CD4-positive, CD25-positive, alpha-beta regulatory T cell (primary cell): ENCODE measurements at regions not wholly inside any gene's neighbourhood (a gene's known extent, or its start where the extent isn't known, plus 50 kb on each side); places are given as distances from the start of the nearest gene placed in this dataset.
"Not testable (repeated sequence)": the region's sequence is repeated elsewhere in the genome, so short reads cannot be mapped to it uniquely, and the experiment has no call there.

Experiments used
- ATAC-seq, 2 donors: fragments of 150-1000 bp; cut with Tn5 transposase; one replicate each; pipeline ENCODE4 v1.10.0; 2021; ENCODE audit warnings: low read depth in 2 of 2, moderate number of reproducible peaks in 2 of 2, moderate library complexity in 1 of 2
- DNase-seq, 3 donors: peaks; one replicate each; pipeline versions ENCODE4 v3.0.0 to v3.0.0-alpha.2; 2012 to 2022; ENCODE audit warnings: mixed read lengths in 1 of 3
- H3K27ac ChIP-seq: one replicate; pipeline ENCODE4 v1.7.0; 2013; ENCODE audit warnings: mild to moderate bottlenecking, low read length; ENCODE audit not compliant: insufficient read depth, poor library complexity, severe bottlenecking
- H3K27me3 ChIP-seq: one replicate; pipeline ENCODE4 v1.7.0; 2013; ENCODE audit warnings: low read length; ENCODE audit not compliant: control insufficient read depth, insufficient read depth
- H3K36me3 ChIP-seq: one replicate; pipeline ENCODE4 v1.7.0; 2013; ENCODE audit warnings: mild to moderate bottlenecking, low read length, moderate library complexity; ENCODE audit not compliant: control insufficient read depth, insufficient read depth
- H3K4me1 ChIP-seq: 2 replicates; pipeline ENCODE4 v1.7.0; 2013; ENCODE audit warnings: mild to moderate bottlenecking, low read length; ENCODE audit not compliant: insufficient read depth, control insufficient read depth, poor library complexity, severe bottlenecking
- H3K4me3 ChIP-seq: one replicate; pipeline ENCODE4 v1.7.0; 2013; ENCODE audit warnings: low read depth, mild to moderate bottlenecking, low read length, moderate library complexity
- H3K9me3 ChIP-seq, 2 experiments: 1 replicate in 1 of 2; 2 replicates in 1 of 2; pipeline ENCODE4 v1.7.0; 2013; ENCODE audit warnings: low read length in 2 of 2, mild to moderate bottlenecking in 1 of 2, moderate library complexity in 1 of 2; ENCODE audit not compliant: control insufficient read depth in 2 of 2
- H3K27ac Mint-ChIP-seq, 3 donors: one replicate each; pipeline ENCODE4 v1.8.0; 2020 to 2022; ENCODE audit warnings: mild to moderate bottlenecking in 3 of 3, mixed read lengths in 3 of 3, moderate library complexity in 2 of 3
- H3K27me3 Mint-ChIP-seq: one replicate; pipeline ENCODE4 v1.8.0; 2022; ENCODE audit warnings: mild to moderate bottlenecking, mixed read lengths
- H3K36me3 Mint-ChIP-seq: one replicate; pipeline ENCODE4 v1.8.0; 2020; ENCODE audit warnings: mixed read lengths
- H3K4me1 Mint-ChIP-seq, 4 donors: one replicate each; pipeline ENCODE4 v1.8.0; 2020 to 2022; ENCODE audit warnings: mixed read lengths in 4 of 4, mild to moderate bottlenecking in 1 of 4
- H3K4me3 Mint-ChIP-seq, 4 donors: one replicate each; pipeline ENCODE4 v1.8.0; 2020 to 2022; ENCODE audit warnings: mild to moderate bottlenecking in 4 of 4, mixed read lengths in 4 of 4, moderate library complexity in 3 of 4
- H3K9me3 Mint-ChIP-seq, 7 donors: one replicate each; pipeline ENCODE4 v1.8.0; 2020 to 2022; ENCODE audit warnings: mixed read lengths in 7 of 7, mild to moderate bottlenecking in 3 of 7, moderate library complexity in 2 of 7

DNA sequence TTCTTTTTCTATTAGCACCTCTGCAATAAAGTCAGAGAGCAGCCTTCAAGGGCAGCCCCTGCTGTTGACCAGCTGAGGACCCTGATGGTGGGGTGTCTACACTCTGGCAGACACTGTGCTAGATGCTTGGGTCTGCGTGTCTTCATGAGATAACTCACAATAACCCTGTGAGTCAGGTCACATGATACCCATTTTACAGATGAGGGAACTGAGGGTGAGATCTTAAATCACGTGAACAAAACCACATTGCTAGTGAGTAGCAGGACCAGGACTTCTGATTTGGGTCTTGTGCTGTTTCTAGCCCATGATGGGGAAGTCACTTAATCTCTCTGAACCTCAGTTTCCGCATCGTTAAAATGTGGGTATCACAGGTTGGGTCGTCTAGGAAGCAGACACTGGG lies 118.5 kb upstream of the LIPC start:
- no peaks in the 10 kb centered on the region for H3K36me3 Mint-ChIP-seq
- H3K27me3 Mint-ChIP-seq: no peaks in the 10 kb centered on the region
- peak overlapping the region in 1 of 4 donors; percentile 21 for H3K4me3 Mint-ChIP-seq
- no peaks in the 10 kb centered on the region for H3K27me3 ChIP-seq
- peaks cover 15 to 51% (median 31%) of the 10 kb centered on the region in 4 donors for H3K4me1 Mint-ChIP-seq
- H3K36me3 ChIP-seq: no peaks in the 10 kb centered on the region
- peaks cover 0 to 5% (median 0%) of the 10 kb centered on the region in 7 donors for H3K9me3 Mint-ChIP-seq
- DNase-seq (no peak), ATAC-seq (no peak)
- no peak overlapping the region for H3K4me3 ChIP-seq
- H3K27ac ChIP-seq: no peak overlapping the region
- H3K27ac Mint-ChIP-seq: peak overlapping the region in 2 of 3 donors; percentile 71 to 89
- H3K9me3 ChIP-seq: no peaks in the 10 kb centered on the region
- peaks cover 24% of the 10 kb centered on the region for H3K4me1 ChIP-seq

DNA sequence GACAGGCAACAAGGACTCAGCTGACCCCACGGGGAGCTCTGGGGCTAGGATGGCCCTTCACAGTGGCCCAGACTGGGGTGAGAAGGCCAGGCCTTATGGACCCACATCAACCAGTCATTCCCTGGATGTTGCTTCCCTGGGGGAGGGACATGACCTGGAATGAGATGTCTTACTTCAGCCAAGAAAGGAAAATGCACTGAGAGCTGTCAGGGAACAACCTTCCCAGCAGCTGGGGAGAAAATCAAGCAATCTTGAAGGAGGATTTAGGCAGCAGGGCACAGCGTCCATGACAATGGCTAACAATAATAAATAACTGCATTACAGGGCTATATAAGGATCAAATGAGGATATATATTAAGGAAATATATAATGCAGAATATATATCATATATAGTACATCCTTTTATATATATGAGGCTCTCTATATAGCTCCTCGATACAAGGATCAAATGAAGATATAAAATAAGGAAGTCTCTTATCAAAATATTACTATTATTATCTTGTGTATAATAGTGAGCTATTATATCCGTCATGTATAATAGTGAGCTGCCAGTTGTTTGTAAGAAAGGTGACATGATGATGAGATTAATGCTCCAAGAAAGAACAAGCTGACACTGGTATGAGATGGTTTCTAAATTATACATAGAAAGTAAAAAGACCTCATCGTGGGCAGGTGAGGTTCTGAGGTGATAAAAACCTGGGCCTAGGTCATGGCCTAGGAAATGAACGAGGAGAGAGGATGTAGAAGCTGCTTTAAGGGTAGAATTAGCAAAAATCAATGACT lies 117.8 kb upstream of the LIPC start:
- peaks cover 15 to 48% (median 31%) of the 10 kb centered on the region in 4 donors for H3K4me1 Mint-ChIP-seq

DNA sequence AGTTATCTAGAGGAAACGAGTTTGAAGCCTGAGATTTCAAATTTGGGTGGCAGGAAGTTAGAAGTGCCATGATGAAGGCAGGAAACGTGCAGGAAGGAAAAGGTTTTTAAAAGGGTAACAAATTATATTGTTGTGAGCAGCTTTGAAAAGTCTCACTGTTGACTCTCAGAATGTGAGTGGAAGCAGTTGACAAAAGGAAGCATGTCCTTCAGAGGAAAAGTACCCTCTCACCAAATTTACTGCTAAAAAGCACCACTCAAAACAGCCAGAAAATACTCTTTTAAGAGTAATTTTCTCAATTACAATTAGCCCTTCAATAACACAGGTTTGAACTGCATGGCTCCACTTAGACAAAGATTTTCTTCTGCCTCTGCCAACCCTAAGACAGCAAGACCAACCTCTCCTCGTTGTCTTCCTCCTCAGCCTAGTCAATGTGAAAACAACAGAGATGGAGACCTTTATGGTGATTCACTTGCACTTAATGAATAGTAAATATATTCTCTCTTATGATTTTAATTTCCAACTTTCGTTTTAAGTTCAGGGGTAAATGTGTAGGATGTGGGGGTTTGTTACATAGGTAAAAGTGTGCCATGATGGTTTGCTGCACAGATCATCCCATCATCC lies 117.1 kb upstream of the LIPC start:
- H3K27me3 ChIP-seq: no peaks in the 10 kb centered on the region
- H3K4me1 Mint-ChIP-seq: peaks cover 15 to 48% (median 31%) of the 10 kb centered on the region in 4 donors
- peak overlapping the region; percentile 22 to 66 (median 57) for H3K4me3 Mint-ChIP-seq
- no peaks in the 10 kb centered on the region for H3K27me3 Mint-ChIP-seq
- DNase-seq (peak in 2 of 3 donors; percentile 36 to 79), ATAC-seq (peak; percentile 52 to 73)
- no peaks in the 10 kb centered on the region for H3K9me3 ChIP-seq
- H3K4me1 ChIP-seq: peaks cover 24% of the 10 kb centered on the region
- peaks cover 0 to 5% (median 0%) of the 10 kb centered on the region in 7 donors for H3K9me3 Mint-ChIP-seq
- peak overlapping the region; percentile 58 for H3K27ac ChIP-seq
- peak overlapping the region; percentile 67 for H3K4me3 ChIP-seq
- H3K27ac Mint-ChIP-seq: peak overlapping the region; percentile 84 to 92 (median 87)
- no peaks in the 10 kb centered on the region for H3K36me3 ChIP-seq
- no peaks in the 10 kb centered on the region for H3K36me3 Mint-ChIP-seq

More for the DNA sequence above, 117.8 kb upstream of the LIPC start:
- H3K27me3 ChIP-seq: no peaks in the 10 kb centered on the region
- ATAC-seq: no peak
- no peaks in the 10 kb centered on the region for H3K36me3 Mint-ChIP-seq
- H3K4me1 ChIP-seq: peaks cover 24% of the 10 kb centered on the region
- H3K27ac ChIP-seq: peak overlapping the region; percentile 58
- H3K9me3 Mint-ChIP-seq: peaks cover 0 to 5% (median 0%) of the 10 kb centered on the region in 7 donors
- no peaks in the 10 kb centered on the region for H3K27me3 Mint-ChIP-seq
- peak overlapping the region; percentile 13 to 65 (median 36) for H3K4me3 Mint-ChIP-seq
- H3K4me3 ChIP-seq: peak overlapping the region; percentile 67
- peak overlapping the region; percentile 84 to 92 (median 89) for H3K27ac Mint-ChIP-seq
- no peak for DNase-seq
- H3K9me3 ChIP-seq: no peaks in the 10 kb centered on the region
- no peaks in the 10 kb centered on the region for H3K36me3 ChIP-seq

DNA sequence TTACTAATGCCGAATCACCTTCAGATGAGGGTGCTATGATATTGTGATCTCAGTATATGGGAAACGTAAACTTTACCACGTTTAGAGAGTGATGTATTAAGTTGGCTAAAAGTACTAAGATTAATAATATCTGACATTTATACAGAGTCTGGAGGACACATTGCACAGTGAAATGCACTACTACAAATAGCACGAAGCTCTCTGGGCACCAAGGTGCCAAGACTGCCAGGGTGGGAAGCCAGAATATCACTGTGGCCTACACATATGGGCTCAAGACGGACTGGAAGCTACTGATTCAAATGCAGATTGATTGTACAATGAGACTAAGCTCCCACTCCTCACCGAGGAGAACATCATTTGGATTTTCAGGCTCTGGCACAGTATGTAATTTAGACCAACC lies 113.3 kb upstream of the LIPC start:
- DNase-seq (no peak), ATAC-seq (no peak)
- peaks cover 15 to 33% (median 22%) of the 10 kb centered on the region in 4 donors for H3K4me1 Mint-ChIP-seq
- Histone ChIP-seq H3K9me3 (no peaks in the 10 kb centered on the region), H3K4me3 (no peak overlapping the region), H3K27ac (no peak overlapping the region), H3K27me3 (no peaks in the 10 kb centered on the region), H3K36me3 (no peaks in the 10 kb centered on the region), H3K4me1 (peaks cover 19% of the 10 kb centered on the region)
- H3K27ac Mint-ChIP-seq: no peak overlapping the region
- H3K9me3 Mint-ChIP-seq: peaks cover 0 to 5% (median 2%) of the 10 kb centered on the region in 7 donors
- no peaks in the 10 kb centered on the region for H3K27me3 Mint-ChIP-seq
- no peaks in the 10 kb centered on the region for H3K36me3 Mint-ChIP-seq
- no peak overlapping the region for H3K4me3 Mint-ChIP-seq

DNA sequence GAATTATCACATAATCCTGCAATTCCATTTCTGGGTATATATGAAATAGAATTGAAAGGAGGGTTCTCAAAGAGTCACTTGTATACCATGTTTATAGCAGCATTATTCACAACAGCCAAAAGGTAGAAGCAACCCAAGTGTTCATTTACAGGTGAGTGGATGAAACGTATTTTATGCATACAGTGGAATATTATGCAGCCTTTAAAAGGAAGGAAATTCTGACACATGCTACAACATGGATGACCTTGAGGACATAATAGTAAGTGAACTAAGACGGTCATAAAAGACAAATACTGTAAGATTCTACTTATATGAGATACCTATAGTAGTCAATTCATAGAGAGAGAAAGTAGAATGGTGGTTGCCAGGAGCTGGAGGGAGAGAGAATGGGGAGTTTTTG lies 110.8 kb upstream of the LIPC start:
- peaks cover 0 to 5% (median 2%) of the 10 kb centered on the region in 7 donors for H3K9me3 Mint-ChIP-seq
- no peak overlapping the region for H3K27ac Mint-ChIP-seq

DNA sequence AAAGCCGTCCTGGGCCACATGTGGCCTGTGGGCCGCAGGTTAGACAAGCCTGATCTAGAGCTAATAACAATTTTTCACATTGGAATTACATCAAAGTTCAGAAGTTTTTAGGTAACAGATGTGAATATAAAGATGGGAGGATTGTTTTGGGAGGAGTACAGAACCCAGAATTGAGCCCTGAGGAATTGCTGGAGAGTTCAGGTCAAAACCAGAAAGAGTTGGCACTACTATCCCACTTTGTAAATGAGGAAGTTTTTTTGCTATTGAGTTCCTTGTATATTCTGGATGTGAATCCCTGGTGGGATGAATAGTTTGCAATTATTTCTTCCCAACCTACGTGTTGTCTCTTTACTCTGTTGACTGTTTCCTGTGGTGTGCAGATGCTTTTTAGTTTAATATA lies 109.5 kb upstream of the LIPC start:
- Mint-ChIP-seq H3K9me3 (peaks cover 0 to 5% (median 2%) of the 10 kb centered on the region in 7 donors), H3K27me3 (peaks cover 14% of the 10 kb centered on the region), H3K4me1 (no peaks in the 10 kb centered on the region), H3K27ac (no peak overlapping the region), H3K36me3 (no peaks in the 10 kb centered on the region), H3K4me3 (no peak overlapping the region)
- no peak overlapping the region for H3K27ac ChIP-seq
- ATAC-seq (no peak), DNase-seq (no peak)
- H3K4me3 ChIP-seq: no peak overlapping the region
- no peaks in the 10 kb centered on the region for H3K9me3 ChIP-seq
- no peaks in the 10 kb centered on the region for H3K4me1 ChIP-seq
- no peaks in the 10 kb centered on the region for H3K36me3 ChIP-seq
- H3K27me3 ChIP-seq: no peaks in the 10 kb centered on the region

More for the DNA sequence above, 110.8 kb upstream of the LIPC start:
- Histone ChIP-seq H3K36me3 (no peaks in the 10 kb centered on the region), H3K4me1 (no peaks in the 10 kb centered on the region), H3K27me3 (no peaks in the 10 kb centered on the region), H3K4me3 (no peak overlapping the region), H3K27ac (no peak overlapping the region), H3K9me3 (no peaks in the 10 kb centered on the region)
- ATAC-seq: no peak
- Mint-ChIP-seq H3K4me3 (no peak overlapping the region), H3K36me3 (no peaks in the 10 kb centered on the region), H3K27me3 (peaks cover 8% of the 10 kb centered on the region), H3K4me1 (peaks cover 0 to 10% (median 5%) of the 10 kb centered on the region in 4 donors)
- no peak for DNase-seq

DNA sequence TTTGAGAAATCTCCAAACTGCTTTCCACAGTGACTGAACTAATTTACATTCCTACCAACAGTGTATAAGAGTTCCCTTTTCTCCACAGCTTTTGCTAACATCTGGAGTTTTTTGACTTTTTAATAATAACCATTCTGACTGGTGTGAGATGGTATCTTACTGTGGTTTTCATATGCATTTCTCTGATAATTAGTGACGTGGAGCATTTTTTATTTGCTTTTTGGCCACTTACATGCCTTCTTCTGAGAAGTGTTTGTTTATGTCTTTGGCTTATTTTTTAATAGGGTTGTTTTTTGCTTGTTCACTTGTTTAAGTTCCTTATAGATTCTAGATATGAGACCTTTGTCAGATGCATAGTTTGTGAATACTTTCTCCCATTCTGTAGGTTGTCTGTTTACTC lies 108.5 kb upstream of the LIPC start:
- not testable (repeated sequence) for H3K4me1 Mint-ChIP-seq, H3K27ac ChIP-seq, H3K27ac Mint-ChIP-seq, H3K9me3 Mint-ChIP-seq, H3K4me3 ChIP-seq, ATAC-seq, H3K27me3 ChIP-seq, H3K36me3 Mint-ChIP-seq, H3K4me3 Mint-ChIP-seq, H3K4me1 ChIP-seq, DNase-seq, H3K9me3 ChIP-seq, H3K36me3 ChIP-seq
- peaks cover 14% of the 10 kb centered on the region for H3K27me3 Mint-ChIP-seq
